ENCODE measurements at regions not wholly inside any gene's neighbourhood (a gene's known extent, or its start where the extent isn't known, plus 50 kb on each side); places are given as distances from the start of the nearest gene placed in this dataset.

DNA sequence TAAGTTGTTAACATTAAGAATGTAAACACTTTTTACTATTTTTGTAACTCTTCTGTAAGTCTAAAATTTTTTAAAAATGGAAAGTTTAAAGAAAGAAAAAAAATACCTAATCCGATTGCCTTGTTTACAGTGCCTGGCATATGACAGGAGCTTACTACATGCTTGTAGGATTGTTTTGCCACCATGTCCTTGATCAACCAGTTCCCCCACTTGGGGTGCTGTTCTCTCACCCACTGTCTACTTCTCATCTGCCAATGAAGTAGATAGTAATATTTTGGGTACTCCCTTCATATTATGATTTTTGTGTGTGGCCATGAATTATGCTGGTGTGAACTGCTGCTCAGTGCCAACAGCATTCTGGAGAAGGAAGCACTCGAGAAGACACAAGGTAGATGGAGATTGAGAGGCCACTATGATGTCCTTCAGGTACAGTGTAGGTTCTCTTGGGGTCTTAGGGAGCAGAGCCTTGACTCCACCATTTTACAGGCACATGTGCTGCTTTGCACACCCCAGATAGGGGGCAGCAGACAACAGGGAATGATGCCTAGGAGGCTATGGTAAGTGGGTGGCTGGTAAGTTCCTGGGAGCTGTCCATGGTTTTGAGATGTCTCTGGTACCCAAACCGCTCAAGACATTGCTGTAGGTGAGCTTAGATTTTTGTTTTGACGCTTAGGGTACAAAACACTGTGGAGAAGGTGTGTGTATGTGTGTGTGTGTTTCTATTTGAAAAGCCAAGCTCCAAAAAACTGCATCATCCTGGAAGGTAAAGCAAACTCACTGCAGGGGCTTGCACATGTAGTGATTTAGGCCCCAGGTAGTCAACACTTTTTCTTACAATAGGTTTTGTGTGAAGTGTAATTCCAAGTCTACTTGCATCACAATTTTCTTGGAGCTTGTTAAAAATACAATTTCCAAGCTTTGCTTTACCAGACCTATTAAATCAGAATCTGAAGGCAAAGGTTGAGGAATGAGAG is 494.5 kb upstream of the LARGE1 start (continued):
- TF ChIP-seq, protein P1, sequence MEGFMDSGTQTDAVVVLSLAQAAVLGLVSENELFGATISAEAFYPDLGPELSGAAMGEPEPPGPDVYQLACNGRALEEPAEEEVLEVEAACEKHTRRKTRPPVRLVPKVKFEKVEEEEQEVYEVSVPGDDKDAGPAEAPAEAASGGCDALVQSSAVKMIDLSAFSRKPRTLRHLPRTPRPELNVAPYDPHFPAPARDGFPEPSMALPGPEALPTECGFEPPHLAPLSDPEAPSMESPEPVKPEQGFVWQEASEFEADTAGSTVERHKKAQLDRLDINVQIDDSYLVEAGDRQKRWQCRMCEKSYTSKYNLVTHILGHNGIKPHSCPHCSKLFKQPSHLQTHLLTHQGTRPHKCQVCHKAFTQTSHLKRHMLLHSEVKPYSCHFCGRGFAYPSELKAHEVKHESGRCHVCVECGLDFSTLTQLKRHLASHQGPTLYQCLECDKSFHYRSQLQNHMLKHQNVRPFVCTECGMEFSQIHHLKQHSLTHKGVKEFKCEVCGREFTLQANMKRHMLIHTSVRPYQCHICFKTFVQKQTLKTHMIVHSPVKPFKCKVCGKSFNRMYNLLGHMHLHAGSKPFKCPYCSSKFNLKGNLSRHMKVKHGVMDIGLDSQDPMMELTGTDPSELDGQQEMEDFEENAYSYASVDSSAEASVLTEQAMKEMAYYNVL (CRISPR knock-in tag; IDR thresholded peaks at IDR 0.05; ENCODE audit: borderline replicate concordance): no peak
- TF ChIP-seq MIER3 (CRISPR knock-in tag; IDR thresholded peaks at IDR 0.05; ENCODE audit: borderline replicate concordance): no peak
- TF ChIP-seq ZNF879 (CRISPR knock-in tag; IDR thresholded peaks at IDR 0.05): no peak
- TF ChIP-seq, protein P2, sequence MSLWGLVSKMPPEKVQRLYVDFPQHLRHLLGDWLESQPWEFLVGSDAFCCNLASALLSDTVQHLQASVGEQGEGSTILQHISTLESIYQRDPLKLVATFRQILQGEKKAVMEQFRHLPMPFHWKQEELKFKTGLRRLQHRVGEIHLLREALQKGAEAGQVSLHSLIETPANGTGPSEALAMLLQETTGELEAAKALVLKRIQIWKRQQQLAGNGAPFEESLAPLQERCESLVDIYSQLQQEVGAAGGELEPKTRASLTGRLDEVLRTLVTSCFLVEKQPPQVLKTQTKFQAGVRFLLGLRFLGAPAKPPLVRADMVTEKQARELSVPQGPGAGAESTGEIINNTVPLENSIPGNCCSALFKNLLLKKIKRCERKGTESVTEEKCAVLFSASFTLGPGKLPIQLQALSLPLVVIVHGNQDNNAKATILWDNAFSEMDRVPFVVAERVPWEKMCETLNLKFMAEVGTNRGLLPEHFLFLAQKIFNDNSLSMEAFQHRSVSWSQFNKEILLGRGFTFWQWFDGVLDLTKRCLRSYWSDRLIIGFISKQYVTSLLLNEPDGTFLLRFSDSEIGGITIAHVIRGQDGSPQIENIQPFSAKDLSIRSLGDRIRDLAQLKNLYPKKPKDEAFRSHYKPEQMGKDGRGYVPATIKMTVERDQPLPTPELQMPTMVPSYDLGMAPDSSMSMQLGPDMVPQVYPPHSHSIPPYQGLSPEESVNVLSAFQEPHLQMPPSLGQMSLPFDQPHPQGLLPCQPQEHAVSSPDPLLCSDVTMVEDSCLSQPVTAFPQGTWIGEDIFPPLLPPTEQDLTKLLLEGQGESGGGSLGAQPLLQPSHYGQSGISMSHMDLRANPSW (CRISPR knock-in tag; IDR thresholded peaks at IDR 0.05; ENCODE audit: borderline replicate concordance): no peak
- TF ChIP-seq ZNF12 (CRISPR knock-in tag; IDR thresholded peaks at IDR 0.05): no peak
- TF ChIP-seq, protein P3, sequence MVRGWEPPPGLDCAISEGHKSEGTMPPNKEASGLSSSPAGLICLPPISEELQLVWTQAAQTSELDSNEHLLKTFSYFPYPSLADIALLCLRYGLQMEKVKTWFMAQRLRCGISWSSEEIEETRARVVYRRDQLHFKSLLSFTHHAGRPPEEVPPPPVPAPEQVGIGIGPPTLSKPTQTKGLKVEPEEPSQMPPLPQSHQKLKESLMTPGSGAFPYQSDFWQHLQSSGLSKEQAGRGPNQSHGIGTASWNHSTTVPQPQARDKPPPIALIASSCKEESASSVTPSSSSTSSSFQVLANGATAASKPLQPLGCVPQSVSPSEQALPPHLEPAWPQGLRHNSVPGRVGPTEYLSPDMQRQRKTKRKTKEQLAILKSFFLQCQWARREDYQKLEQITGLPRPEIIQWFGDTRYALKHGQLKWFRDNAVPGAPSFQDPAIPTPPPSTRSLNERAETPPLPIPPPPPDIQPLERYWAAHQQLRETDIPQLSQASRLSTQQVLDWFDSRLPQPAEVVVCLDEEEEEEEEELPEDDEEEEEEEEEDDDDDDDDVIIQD (CRISPR knock-in tag; IDR thresholded peaks at IDR 0.05; ENCODE audit: low read depth): no peak
- TF ChIP-seq SCMH1 (CRISPR knock-in tag; IDR thresholded peaks at IDR 0.05; ENCODE audit: borderline replicate concordance): no peak
- TF ChIP-seq GABPA (IDR thresholded peaks at IDR 0.05; ENCODE audit: low read depth, low read length): no peak
- peak; percentile 35; the same call in 1 of the 2 replicates for TF ChIP-seq GABPA (CRISPR knock-in tag; IDR thresholded peaks at IDR 0.05; ENCODE audit: low read depth)
- TF ChIP-seq SUZ12 (IDR thresholded peaks at IDR 0.05; ENCODE audit: low read depth, low read length): no peak
- peak; percentile 41 for TF ChIP-seq YY1 (IDR thresholded peaks at IDR 0.05; ENCODE audit: insufficient read depth, insufficient replicate concordance, low read depth, low read length)
- TF ChIP-seq PHF20 (CRISPR knock-in tag; IDR thresholded peaks at IDR 0.05): no peak
- TF ChIP-seq HDAC6 (IDR thresholded peaks at IDR 0.05; ENCODE audit: low read depth, low read length): no peak
- TF ChIP-seq ZNF33A (CRISPR knock-in tag; IDR thresholded peaks at IDR 0.05; ENCODE audit: borderline replicate concordance): no peak
- no peak for TF ChIP-seq GATA4 (IDR thresholded peaks at IDR 0.05; ENCODE audit: borderline replicate concordance, low read depth)
- TF ChIP-seq MED8 (CRISPR knock-in tag; IDR thresholded peaks at IDR 0.05; ENCODE audit: insufficient replicate concordance): no peak
- no peak; the same call in 1 of the 2 replicates for TF ChIP-seq ZSCAN12 (CRISPR knock-in tag; IDR thresholded peaks at IDR 0.05)
- TF ChIP-seq ZNF670 (CRISPR knock-in tag; IDR thresholded peaks at IDR 0.05; ENCODE audit: borderline replicate concordance): no peak
- TF ChIP-seq, protein P4, sequence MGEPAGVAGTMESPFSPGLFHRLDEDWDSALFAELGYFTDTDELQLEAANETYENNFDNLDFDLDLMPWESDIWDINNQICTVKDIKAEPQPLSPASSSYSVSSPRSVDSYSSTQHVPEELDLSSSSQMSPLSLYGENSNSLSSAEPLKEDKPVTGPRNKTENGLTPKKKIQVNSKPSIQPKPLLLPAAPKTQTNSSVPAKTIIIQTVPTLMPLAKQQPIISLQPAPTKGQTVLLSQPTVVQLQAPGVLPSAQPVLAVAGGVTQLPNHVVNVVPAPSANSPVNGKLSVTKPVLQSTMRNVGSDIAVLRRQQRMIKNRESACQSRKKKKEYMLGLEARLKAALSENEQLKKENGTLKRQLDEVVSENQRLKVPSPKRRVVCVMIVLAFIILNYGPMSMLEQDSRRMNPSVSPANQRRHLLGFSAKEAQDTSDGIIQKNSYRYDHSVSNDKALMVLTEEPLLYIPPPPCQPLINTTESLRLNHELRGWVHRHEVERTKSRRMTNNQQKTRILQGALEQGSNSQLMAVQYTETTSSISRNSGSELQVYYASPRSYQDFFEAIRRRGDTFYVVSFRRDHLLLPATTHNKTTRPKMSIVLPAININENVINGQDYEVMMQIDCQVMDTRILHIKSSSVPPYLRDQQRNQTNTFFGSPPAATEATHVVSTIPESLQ (CRISPR knock-in tag; conservative IDR thresholded peaks at IDR 0.05): no peak; the same call in 1 of the 2 replicates

Measured in HepG2 (cell line).